Sigmoid colon (tissue), 4 donors: ENCODE measurements at regions not wholly inside any gene's neighbourhood (a gene's known extent, or its start where the extent isn't known, plus 50 kb on each side); places are given as distances from the start of the nearest gene placed in this dataset.

Source experiments
- EP300 ChIP-seq, 4 donors: sonication (generic); formaldehyde crosslinking; IDR thresholded peaks; one replicate each; pipeline ENCODE4 v1.6.1; 2017; ENCODE audit warnings: antibody characterized with exemption in 4 of 4
- POLR2A ChIP-seq, 2 donors: fragments of 450-650 bp; IDR thresholded peaks; one replicate each; pipeline ENCODE4 v1.6.1; 2016; ENCODE audit warnings: antibody characterized with exemption in 2 of 2, mild to moderate bottlenecking in 2 of 2, moderate library complexity in 2 of 2
- POLR2AphosphoS5 ChIP-seq, 4 donors: sonication (generic); formaldehyde crosslinking; IDR thresholded peaks; one replicate each; pipeline ENCODE4 v1.6.1; 2017; ENCODE audit warnings: antibody characterized with exemption in 4 of 4
- TF ChIP-seq, protein P1 (sequence below), 4 experiments: fragments of 450-650 bp in 3 of 4; fragments of 200-600 bp in 1 of 4; IDR thresholded peaks; one replicate each; pipeline ENCODE4 v1.5.1; 2016 to 2019; ENCODE audit warnings: antibody characterized with exemption in 4 of 4, mild to moderate bottlenecking in 3 of 4, moderate library complexity in 2 of 4

GRCh38 chr16:5556158-5556810 lies 458.7 kb upstream of the EEF2KMT start:
- TF ChIP-seq, protein P1, sequence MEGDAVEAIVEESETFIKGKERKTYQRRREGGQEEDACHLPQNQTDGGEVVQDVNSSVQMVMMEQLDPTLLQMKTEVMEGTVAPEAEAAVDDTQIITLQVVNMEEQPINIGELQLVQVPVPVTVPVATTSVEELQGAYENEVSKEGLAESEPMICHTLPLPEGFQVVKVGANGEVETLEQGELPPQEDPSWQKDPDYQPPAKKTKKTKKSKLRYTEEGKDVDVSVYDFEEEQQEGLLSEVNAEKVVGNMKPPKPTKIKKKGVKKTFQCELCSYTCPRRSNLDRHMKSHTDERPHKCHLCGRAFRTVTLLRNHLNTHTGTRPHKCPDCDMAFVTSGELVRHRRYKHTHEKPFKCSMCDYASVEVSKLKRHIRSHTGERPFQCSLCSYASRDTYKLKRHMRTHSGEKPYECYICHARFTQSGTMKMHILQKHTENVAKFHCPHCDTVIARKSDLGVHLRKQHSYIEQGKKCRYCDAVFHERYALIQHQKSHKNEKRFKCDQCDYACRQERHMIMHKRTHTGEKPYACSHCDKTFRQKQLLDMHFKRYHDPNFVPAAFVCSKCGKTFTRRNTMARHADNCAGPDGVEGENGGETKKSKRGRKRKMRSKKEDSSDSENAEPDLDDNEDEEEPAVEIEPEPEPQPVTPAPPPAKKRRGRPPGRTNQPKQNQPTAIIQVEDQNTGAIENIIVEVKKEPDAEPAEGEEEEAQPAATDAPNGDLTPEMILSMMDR (IDR thresholded peaks at IDR 0.05), result no peak
- no peak for TF ChIP-seq POLR2A (IDR thresholded peaks at IDR 0.05)
- no peak for TF ChIP-seq EP300 (IDR thresholded peaks at IDR 0.05)
- no peak for TF ChIP-seq POLR2AphosphoS5 (IDR thresholded peaks at IDR 0.05)
